NCI-H460 (cell line): ENCODE measurements at regions not wholly inside any gene's neighbourhood (a gene's known extent, or its start where the extent isn't known, plus 50 kb on each side); places are given as distances from the start of the nearest gene placed in this dataset.
"Not testable (repeated sequence)": the region's sequence is repeated elsewhere in the genome, so short reads cannot be mapped to it uniquely, and the experiment has no call there.

Source experiments
- DNase-seq: peaks from one replicate; pipeline ENCODE4 v3.0.0-alpha.2; 2016; ENCODE audit warnings: low read depth; ENCODE audit errors: extremely low read depth

DNA sequence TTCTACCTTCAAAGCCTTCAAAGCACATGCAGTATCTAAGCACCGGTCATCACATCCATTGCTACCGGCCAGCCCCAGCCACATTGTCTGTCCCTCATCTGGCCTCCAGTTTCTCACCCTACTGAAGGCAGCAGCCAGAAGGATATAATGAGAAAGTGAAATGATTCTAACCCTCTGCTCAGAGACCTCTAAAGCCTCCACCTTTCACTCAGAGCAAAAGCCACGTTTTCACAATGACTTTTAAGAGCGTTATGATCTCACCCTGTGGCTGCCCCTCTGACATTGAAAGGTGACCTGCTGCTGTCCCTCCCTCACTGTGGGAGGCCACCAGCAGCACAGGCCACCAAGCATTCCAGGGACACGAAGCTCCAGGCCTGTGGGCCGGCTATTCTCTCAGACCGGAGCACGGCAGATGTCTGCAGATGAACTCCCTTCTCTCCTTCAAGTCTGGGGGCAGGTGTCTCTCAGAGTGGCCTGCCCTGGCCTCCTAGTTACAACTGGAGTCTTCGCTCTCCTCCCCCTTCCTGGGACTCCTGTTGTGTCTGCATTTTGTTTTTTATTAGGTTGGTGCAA is 94.9 kb upstream of the EEPD1 start:
- no peak for DNase-seq

DNA sequence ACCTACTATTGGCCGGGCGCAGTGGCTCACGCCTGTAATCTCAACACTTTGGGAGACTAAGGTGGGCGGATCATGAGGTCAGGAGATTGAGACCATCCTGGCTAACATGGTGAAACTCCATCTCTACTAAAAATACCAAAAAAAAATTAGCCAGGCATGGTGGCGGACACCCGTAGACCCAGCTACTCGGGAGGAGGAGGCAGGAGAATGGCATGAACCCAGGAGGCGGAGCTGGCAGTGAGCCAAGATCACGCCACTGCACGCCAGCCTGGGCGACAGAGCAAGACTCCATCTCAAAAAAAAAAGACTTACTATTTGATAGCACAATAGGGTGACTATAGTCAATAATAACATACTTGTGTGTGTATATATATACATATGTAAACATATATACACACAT is 92.7 kb upstream of the EEPD1 start:
- DNase-seq = not testable (repeated sequence)

- DNase-seq = no peak
These were observed 90.8 kb upstream of the EEPD1 start for GRCh38 chr7:36062154-36062815.

DNA sequence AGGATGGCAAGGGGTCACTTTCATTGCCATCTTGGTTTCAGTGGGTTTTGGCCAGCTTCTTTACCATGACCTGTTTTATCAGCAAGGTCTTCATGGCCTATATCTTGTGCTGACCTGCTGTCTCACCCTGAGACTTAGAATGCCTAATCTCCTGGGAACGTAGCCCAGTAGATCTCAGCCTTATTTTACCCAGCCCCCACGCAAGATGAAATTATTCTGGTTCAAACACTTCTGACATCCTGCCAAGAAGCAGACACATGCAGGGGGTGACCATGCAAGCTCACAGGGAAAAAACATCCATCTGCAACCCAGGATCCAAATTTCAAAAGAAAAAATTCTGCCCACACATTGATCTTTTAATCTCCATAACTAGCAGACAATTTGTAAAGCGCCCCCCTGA is 88.4 kb upstream of the EEPD1 start:
- DNase-seq = no peak

DNA sequence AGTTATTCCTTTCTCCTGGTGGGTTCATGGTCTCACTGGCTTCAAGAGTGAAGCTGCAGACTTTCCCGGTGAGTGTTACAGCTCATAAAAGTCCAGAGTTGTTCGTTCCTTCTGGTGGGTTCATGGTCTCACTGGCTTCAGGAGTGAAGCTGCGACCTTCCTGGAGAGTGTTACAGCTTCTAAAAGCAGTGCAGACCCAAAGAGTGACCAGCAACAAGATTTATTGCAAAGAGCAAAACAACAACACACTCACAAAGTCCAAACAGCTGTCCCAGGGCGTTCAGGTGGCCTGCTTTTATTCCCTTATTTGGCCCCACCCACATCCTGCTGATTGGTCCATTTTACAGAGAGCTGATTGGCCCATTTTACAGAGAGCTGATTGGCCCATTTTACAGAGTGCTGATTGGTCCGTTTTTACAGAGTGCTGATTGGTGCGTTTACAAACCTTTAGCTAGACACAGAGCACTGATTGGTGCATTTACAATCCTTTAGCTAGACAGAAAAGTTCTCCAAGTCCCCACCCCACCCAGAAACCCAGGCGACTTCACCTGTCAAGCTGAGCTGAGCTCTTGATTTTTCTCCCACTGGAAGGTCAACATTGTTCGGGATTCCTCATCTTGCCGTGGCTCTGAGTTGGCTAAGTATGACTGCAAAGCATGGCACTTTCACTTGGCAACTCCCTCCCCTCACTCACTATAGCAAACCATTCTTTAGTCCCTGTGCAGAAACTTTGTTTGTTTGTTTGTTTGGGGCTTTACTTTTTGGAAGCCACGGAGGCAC is 87.3 kb upstream of the EEPD1 start:
- not testable (repeated sequence) for DNase-seq

DNA sequence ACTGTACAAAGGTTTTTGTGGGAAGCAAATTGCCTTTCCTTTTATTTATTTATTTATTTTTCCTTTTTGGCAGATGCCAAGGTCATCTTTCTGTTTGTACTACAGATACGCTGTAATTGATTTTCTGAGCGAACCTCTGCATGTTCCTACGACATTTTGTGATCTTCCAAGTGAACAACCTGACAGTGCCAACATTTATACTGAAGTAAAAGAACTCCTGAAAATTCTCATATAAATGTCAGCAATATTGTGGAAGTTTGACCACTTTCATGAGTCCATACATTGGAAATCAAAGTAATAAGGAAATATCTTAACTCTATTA is 86.8 kb upstream of the EEPD1 start:
- DNase-seq = no peak

GRCh38 chr7:36070230-36070629 is 82.8 kb upstream of the EEPD1 start:
- no peak for DNase-seq

- no peak for DNase-seq
These were observed 81.4 kb upstream of the EEPD1 start for GRCh38 chr7:36071605-36072004.

GRCh38 chr7:36072620-36073019 is 80.4 kb upstream of the EEPD1 start:
- no peak for DNase-seq

GRCh38 chr7:36075561-36075960 is 77.5 kb upstream of the EEPD1 start:
- DNase-seq = no peak

- DNase-seq = no peak
These were observed 77.0 kb upstream of the EEPD1 start for GRCh38 chr7:36076074-36076473.

GRCh38 chr7:36078816-36079360 is 74.2 kb upstream of the EEPD1 start:
- no peak for DNase-seq

GRCh38 chr7:36079446-36080025 is 73.5 kb upstream of the EEPD1 start:
- DNase-seq = no peak

- no peak for DNase-seq
These were observed 72.2 kb upstream of the EEPD1 start for GRCh38 chr7:36080843-36081242.

- DNase-seq = no peak
These were observed 70.8 kb upstream of the EEPD1 start for GRCh38 chr7:36082216-36082615.

DNA sequence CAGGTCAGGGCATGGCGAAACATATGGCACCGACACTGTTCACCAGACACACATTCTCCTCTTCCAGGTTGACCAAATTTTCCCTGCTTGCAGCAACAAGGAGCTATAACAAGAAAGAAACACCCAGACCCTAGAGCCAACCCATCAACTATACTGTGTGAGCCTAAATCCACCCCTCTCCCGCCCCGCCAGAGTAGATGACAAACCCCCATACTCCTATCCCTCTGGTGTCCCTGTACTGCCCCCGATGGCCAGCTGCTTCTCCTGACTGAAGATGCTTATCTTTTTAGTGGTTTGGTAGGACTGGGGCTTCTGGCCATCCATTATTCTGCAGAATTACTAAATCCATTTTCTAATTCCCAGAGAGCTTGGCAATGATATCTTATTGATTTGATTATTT is 70.1 kb upstream of the EEPD1 start:
- no peak for DNase-seq

DNA sequence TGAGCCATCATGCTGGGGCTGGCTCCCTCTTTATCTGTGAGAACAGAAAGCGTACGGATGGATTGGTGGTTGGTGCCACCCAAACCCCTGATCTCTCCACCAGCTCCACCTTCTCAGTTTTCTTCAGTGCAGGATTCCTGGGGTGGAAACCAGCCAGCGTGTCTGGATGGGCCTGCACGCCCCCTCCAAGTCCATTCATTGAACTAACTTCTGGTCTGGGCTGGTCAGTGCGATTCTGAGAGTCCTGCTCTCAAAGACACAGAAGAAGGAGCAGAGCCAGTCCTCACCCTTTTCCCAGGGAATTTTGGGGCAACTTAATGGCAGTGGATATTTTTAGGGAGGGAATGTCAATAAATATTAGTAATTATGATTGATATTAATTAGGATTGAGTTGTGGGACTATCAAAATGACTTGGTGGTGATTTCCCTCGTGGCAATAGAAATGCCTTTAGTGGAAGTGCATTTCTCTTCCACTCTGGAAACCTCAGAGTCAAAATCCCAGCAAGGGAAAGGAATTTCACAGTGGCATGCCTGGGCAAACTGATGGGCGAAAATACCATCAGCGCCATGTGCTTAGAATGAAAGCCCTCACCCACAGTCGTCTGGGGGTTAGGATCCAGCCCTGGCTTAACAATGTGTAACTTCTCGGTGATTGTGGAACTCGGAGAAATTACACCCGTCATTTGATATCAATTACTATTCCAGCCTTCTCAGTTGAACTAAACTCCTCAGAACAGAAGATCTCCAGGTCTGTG is 69.3 kb upstream of the EEPD1 start:
- DNase-seq = no peak

GRCh38 chr7:36084485-36085091 is 68.5 kb upstream of the EEPD1 start:
- DNase-seq = peak; percentile 14

GRCh38 chr7:36085096-36085495 is 68.0 kb upstream of the EEPD1 start:
- no peak for DNase-seq

GRCh38 chr7:36086571-36086970 is 66.5 kb upstream of the EEPD1 start:
- DNase-seq = no peak
